ENCODE measurements at regions not wholly inside any gene's neighbourhood (a gene's known extent, or its start where the extent isn't known, plus 50 kb on each side); places are given as distances from the start of the nearest gene placed in this dataset.
A peak's percentile ranks its signal among the peaks of the same experiment; 100 is the strongest.

- WGBS = 79% methylated on average over 4 of the region's 4 CpGs
- H3K36me3 ChIP-seq (ENCODE audit: insufficient read depth) = no peaks in the 10 kb centered on the region
- no peak overlapping the region for H3K27ac ChIP-seq (ENCODE audit: low read depth)
- DNase-seq (ENCODE audit: extremely low spot score) = no peak
- H3K4me1 ChIP-seq (ENCODE audit: insufficient read depth) = no peaks in the 10 kb centered on the region
- no peak overlapping the region for H3K4me3 ChIP-seq (ENCODE audit: low read depth, low read length)
Measured at GRCh38 chr15:68482246-68482645, 50.3 kb upstream of the ITGA11 start.

- no peaks in the 10 kb centered on the region for H3K4me1 ChIP-seq (ENCODE audit: insufficient read depth)
- H3K4me3 ChIP-seq (ENCODE audit: low read depth, low read length) = no peak overlapping the region
- no peak for DNase-seq (ENCODE audit: extremely low spot score)
- H3K27ac ChIP-seq (ENCODE audit: low read depth) = no peak overlapping the region
- 93% methylated on average over 3 of the region's 3 CpGs for WGBS
- H3K36me3 ChIP-seq (ENCODE audit: insufficient read depth) = no peaks in the 10 kb centered on the region
Measured at GRCh38 chr15:68483165-68483564, 51.2 kb upstream of the ITGA11 start.

- H3K4me1 ChIP-seq (ENCODE audit: insufficient read depth) = no peaks in the 10 kb centered on the region
- no peaks in the 10 kb centered on the region for H3K36me3 ChIP-seq (ENCODE audit: insufficient read depth)
Measured at GRCh38 chr15:68484220-68484619, 52.3 kb upstream of the ITGA11 start.

GRCh38 chr15:68484696-68485400, 52.9 kb upstream of the ITGA11 start:
- no peak for DNase-seq (ENCODE audit: extremely low spot score)
- no peaks in the 10 kb centered on the region for H3K4me1 ChIP-seq (ENCODE audit: insufficient read depth)
- 47% methylated on average over 14 of the region's 14 CpGs for WGBS
- H3K36me3 ChIP-seq (ENCODE audit: insufficient read depth) = no peaks in the 10 kb centered on the region
- no peak overlapping the region for H3K4me3 ChIP-seq (ENCODE audit: low read depth, low read length)
- no peak overlapping the region for H3K27ac ChIP-seq (ENCODE audit: low read depth)

More at GRCh38 chr15:68484220-68484619, 52.3 kb upstream of the ITGA11 start:
- Histone ChIP-seq H3K4me3 (ENCODE audit: low read depth, low read length) (no peak overlapping the region), H3K27ac (ENCODE audit: low read depth) (no peak overlapping the region)
- DNase-seq (ENCODE audit: extremely low spot score) = no peak

- Histone ChIP-seq H3K27ac (ENCODE audit: low read depth) (no peak overlapping the region), H3K4me3 (ENCODE audit: low read depth, low read length) (no peak overlapping the region), H3K4me1 (ENCODE audit: insufficient read depth) (no peaks in the 10 kb centered on the region), H3K36me3 (ENCODE audit: insufficient read depth) (no peaks in the 10 kb centered on the region)
- 82% methylated on average over 6 of the region's 6 CpGs for WGBS
- no peak for DNase-seq (ENCODE audit: extremely low spot score)
Measured at GRCh38 chr15:68485721-68486360, 53.9 kb upstream of the ITGA11 start.

GRCh38 chr15:68487087-68487843, 55.3 kb upstream of the ITGA11 start:
- no peak overlapping the region for H3K27ac ChIP-seq (ENCODE audit: low read depth)
- H3K36me3 ChIP-seq (ENCODE audit: insufficient read depth) = no peaks in the 10 kb centered on the region
- H3K4me1 ChIP-seq (ENCODE audit: insufficient read depth) = no peaks in the 10 kb centered on the region
- WGBS = 49% methylated on average over 5 of the region's 5 CpGs
- DNase-seq (ENCODE audit: extremely low spot score) = peak; percentile 28
- H3K4me3 ChIP-seq (ENCODE audit: low read depth, low read length) = no peak overlapping the region

GRCh38 chr15:68488290-68488689, 56.3 kb upstream of the ITGA11 start:
- DNase-seq (ENCODE audit: extremely low spot score) = no peak
- no peak overlapping the region for H3K4me3 ChIP-seq (ENCODE audit: low read depth, low read length)
- WGBS = 58% methylated on average over 5 of the region's 5 CpGs
- H3K4me1 ChIP-seq (ENCODE audit: insufficient read depth) = no peaks in the 10 kb centered on the region
- H3K27ac ChIP-seq (ENCODE audit: low read depth) = no peak overlapping the region
- no peaks in the 10 kb centered on the region for H3K36me3 ChIP-seq (ENCODE audit: insufficient read depth)

- no peak for DNase-seq (ENCODE audit: extremely low spot score)
- Histone ChIP-seq H3K4me3 (ENCODE audit: low read depth, low read length) (no peak overlapping the region), H3K4me1 (ENCODE audit: insufficient read depth) (no peaks in the 10 kb centered on the region), H3K36me3 (ENCODE audit: insufficient read depth) (no peaks in the 10 kb centered on the region), H3K27ac (ENCODE audit: low read depth) (no peak overlapping the region)
- 79% methylated on average over 5 of the region's 5 CpGs for whole genome bisulfite sequencing
Measured at GRCh38 chr15:68488966-68489365, 57.0 kb upstream of the ITGA11 start.

- H3K36me3 ChIP-seq (ENCODE audit: insufficient read depth) = no peaks in the 10 kb centered on the region
- H3K4me3 ChIP-seq (ENCODE audit: low read depth, low read length) = no peak overlapping the region
- H3K27ac ChIP-seq (ENCODE audit: low read depth) = no peak overlapping the region
- no peak for DNase-seq (ENCODE audit: extremely low spot score)
- WGBS = 61% methylated on average over 3 of the region's 3 CpGs
- no peaks in the 10 kb centered on the region for H3K4me1 ChIP-seq (ENCODE audit: insufficient read depth)
Measured at GRCh38 chr15:68489421-68489820, 57.5 kb upstream of the ITGA11 start.

GRCh38 chr15:68491415-68492106, 59.6 kb upstream of the ITGA11 start:
- WGBS = 88% methylated on average over 5 of the region's 5 CpGs
- no peak overlapping the region for H3K4me3 ChIP-seq (ENCODE audit: low read depth, low read length)
- no peak for DNase-seq (ENCODE audit: extremely low spot score)
- no peaks in the 10 kb centered on the region for H3K4me1 ChIP-seq (ENCODE audit: insufficient read depth)
- H3K27ac ChIP-seq (ENCODE audit: low read depth) = no peak overlapping the region
- no peaks in the 10 kb centered on the region for H3K36me3 ChIP-seq (ENCODE audit: insufficient read depth)

GRCh38 chr15:68492855-68493254, 60.9 kb upstream of the ITGA11 start:
- no peak overlapping the region for H3K27ac ChIP-seq (ENCODE audit: low read depth)
- H3K36me3 ChIP-seq (ENCODE audit: insufficient read depth) = no peaks in the 10 kb centered on the region
- no peaks in the 10 kb centered on the region for H3K4me1 ChIP-seq (ENCODE audit: insufficient read depth)
- 28% methylated on average over 4 of the region's 4 CpGs for WGBS
- DNase-seq (ENCODE audit: extremely low spot score) = no peak
- H3K4me3 ChIP-seq (ENCODE audit: low read depth, low read length) = no peak overlapping the region

- no peak overlapping the region for H3K4me3 ChIP-seq (ENCODE audit: low read depth, low read length)
- no peaks in the 10 kb centered on the region for H3K36me3 ChIP-seq (ENCODE audit: insufficient read depth)
- 92% methylated on average over 3 of the region's 3 CpGs for whole genome bisulfite sequencing
- H3K27ac ChIP-seq (ENCODE audit: low read depth) = no peak overlapping the region
- H3K4me1 ChIP-seq (ENCODE audit: insufficient read depth) = no peaks in the 10 kb centered on the region
- DNase-seq (ENCODE audit: extremely low spot score) = no peak
Measured at GRCh38 chr15:68493629-68494028, 61.7 kb upstream of the ITGA11 start.

GRCh38 chr15:68494573-68495110, 62.7 kb upstream of the ITGA11 start:
- H3K4me3 ChIP-seq (ENCODE audit: low read depth, low read length) = no peak overlapping the region
- H3K27ac ChIP-seq (ENCODE audit: low read depth) = no peak overlapping the region
- WGBS = 71% methylated on average over 2 of the region's 2 CpGs
- no peaks in the 10 kb centered on the region for H3K4me1 ChIP-seq (ENCODE audit: insufficient read depth)
- DNase-seq (ENCODE audit: extremely low spot score) = no peak
- no peaks in the 10 kb centered on the region for H3K36me3 ChIP-seq (ENCODE audit: insufficient read depth)
